ENCODE measurements at regions not wholly inside any gene's neighbourhood (a gene's known extent, or its start where the extent isn't known, plus 50 kb on each side); places are given as distances from the start of the nearest gene placed in this dataset.

GRCh38 chr15:95565016-95565600 is 765.4 kb upstream of the NR2F2 start:
- TF ChIP-seq POLR2A (IDR thresholded peaks at IDR 0.05; ENCODE audit: low read depth, low read length) = no peak
- TF ChIP-seq POLR2AphosphoS5 (IDR thresholded peaks at IDR 0.05; ENCODE audit: low read depth, low read length) = no peak
- TF ChIP-seq TAF1 (IDR thresholded peaks at IDR 0.05; ENCODE audit: low read depth, low read length) = no peak
- no peak for TF ChIP-seq POU2F2 (IDR thresholded peaks at IDR 0.05; ENCODE audit: low read depth, low read length)
- no peak for TF ChIP-seq SPI1 (IDR thresholded peaks at IDR 0.05; ENCODE audit: low read depth, low read length)
- TF ChIP-seq PAX5 (IDR thresholded peaks at IDR 0.05; ENCODE audit: insufficient read depth, low read length, severe bottlenecking) = no peak

Data from GM12891 (cell line).